ENCODE measurements at regions not wholly inside any gene's neighbourhood (a gene's known extent, or its start where the extent isn't known, plus 50 kb on each side); places are given as distances from the start of the nearest gene placed in this dataset.

- TF ChIP-seq CTCF (IDR thresholded peaks at IDR 0.05) (no peak), POLR2A (IDR thresholded peaks at IDR 0.05) (no peak)
Measured at GRCh38 chr7:27398851-27399250, 156.2 kb downstream of the EVX1 start.
